SK-N-SH (cell line): ENCODE measurements at regions not wholly inside any gene's neighbourhood (a gene's known extent, or its start where the extent isn't known, plus 50 kb on each side); places are given as distances from the start of the nearest gene placed in this dataset.

ENCODE experiments used
- CTCF ChIA-PET: fragments of 300-600, 350-600 bp; formaldehyde crosslinking; extraction: SDS; loops from one replicate; lab custom pipeline; 2021; lab: Yijun Ruan, JAX
- POLR2A ChIA-PET: fragments of 350-600 bp; sonication (Branson Sonifier 250); formaldehyde crosslinking; extraction: SDS; loops from one replicate; lab custom pipeline; 2020; ENCODE audit warnings: antibody characterized with exemption, inconsistent platforms; lab: Yijun Ruan, JAX
- DNase-seq: peaks from one replicate; pipeline ENCODE4 v3.0.0; 2012
- H2AFZ ChIP-seq: fragments of 200-600 bp; sonication (generic); 2 replicates; pipeline ENCODE4 v1.8.1; 2016; ENCODE audit warnings: antibody characterized with exemption, mild to moderate bottlenecking, low read depth
- H3F3A ChIP-seq: fragments of 200-600 bp; sonication (generic); replicated peaks from 2 replicates; pipeline ENCODE3; 2016; ENCODE audit warnings: antibody characterized with exemption, mild to moderate bottlenecking; ENCODE audit not compliant: insufficient read depth
- H3K27ac ChIP-seq, 2 experiments: fragments of 200-500 bp in 1 of 2; fragments of 200-600 bp in 1 of 2; sonication (Bioruptor generic) in 1 of 2; sonication (generic), shearing (Covaris generic) in 1 of 2; 2 replicates each; pipeline versions ENCODE4 v1.5.1 to v1.6.1; 2014 to 2016; ENCODE audit warnings: low read depth in 2 of 2, inconsistent platforms in 1 of 2, low read length in 1 of 2, mild to moderate bottlenecking in 1 of 2, mixed read lengths in 1 of 2
- H3K27me3 ChIP-seq: fragments of 200-600 bp; sonication (generic), shearing (Covaris generic); 2 replicates; pipeline ENCODE4 v1.6.1; 2016; ENCODE audit warnings: mixed run types; ENCODE audit not compliant: insufficient read depth
- H3K36me3 ChIP-seq, 2 experiments: fragments of 200-500 bp in 1 of 2; fragments of 200-600 bp in 1 of 2; sonication (Bioruptor generic) in 1 of 2; sonication (generic) in 1 of 2; replicated peaks in 1 of 2; 2 replicates each; pipeline versions ENCODE3 to v1.5.1; 2014 to 2016; ENCODE audit warnings: low read length in 1 of 2, mild to moderate bottlenecking in 1 of 2; ENCODE audit not compliant: insufficient read depth in 2 of 2, control insufficient read depth in 1 of 2
- H3K4me1 ChIP-seq, 2 experiments: fragments of 200-500 bp in 1 of 2; fragments of 200-600 bp in 1 of 2; sonication (Bioruptor generic) in 1 of 2; sonication (generic), shearing (Covaris generic) in 1 of 2; 2 replicates each; pipeline versions ENCODE4 v1.5.1 to v1.6.1; 2014 to 2016; ENCODE audit warnings: low read depth in 1 of 2, low read length in 1 of 2, mixed run types in 1 of 2; ENCODE audit not compliant: insufficient read depth in 2 of 2, control insufficient read depth in 1 of 2
- H3K4me2 ChIP-seq: fragments of 200-600 bp; sonication (generic), shearing (Covaris generic); 2 replicates; pipeline ENCODE4 v1.6.1; 2017; ENCODE audit warnings: mixed run types
- H3K4me3 ChIP-seq, 2 experiments: fragments of 200-500 bp in 1 of 2; fragments of 200-600 bp in 1 of 2; sonication (Bioruptor generic) in 1 of 2; sonication (generic), shearing (Covaris generic) in 1 of 2; 2 replicates each; pipeline versions ENCODE4 v1.5.1 to v1.8.1; 2014 to 2016; ENCODE audit warnings: low read depth in 2 of 2, inconsistent platforms in 1 of 2, low read length in 1 of 2, mild to moderate bottlenecking in 1 of 2, mixed read lengths in 1 of 2, moderate library complexity in 1 of 2
- H3K79me2 ChIP-seq: fragments of 200-600 bp; sonication (generic); 2 replicates; pipeline ENCODE4 v1.8.1; 2017; ENCODE audit warnings: mild to moderate bottlenecking; ENCODE audit not compliant: insufficient read depth
- H3K9ac ChIP-seq: fragments of 200-600 bp; sonication (generic); 2 replicates; pipeline ENCODE4 v1.6.1; 2017; ENCODE audit warnings: mixed run types
- H3K9me2 ChIP-seq: fragments of 200-600 bp; sonication (generic); 2 replicates; pipeline ENCODE4 v1.6.1; 2017; ENCODE audit warnings: mixed run types
- H3K9me3 ChIP-seq: fragments of 200-600 bp; sonication (generic); 2 replicates; pipeline ENCODE4 v1.6.1; 2017; ENCODE audit warnings: mixed run types, mild to moderate bottlenecking, moderate library complexity
- H4K20me1 ChIP-seq: fragments of 200-600 bp; sonication (generic); 2 replicates; pipeline ENCODE4 v1.6.1; 2017; ENCODE audit warnings: mild to moderate bottlenecking, mixed run types; ENCODE audit not compliant: insufficient read depth
- EZH2phosphoT487 ChIP-seq: fragments of 200-600 bp; sonication (generic); IDR thresholded peaks from 2 replicates; pipeline ENCODE4 v1.6.1; 2017; ENCODE audit warnings: low read depth, mixed run types, mild to moderate bottlenecking, antibody characterized with exemption, moderate library complexity, borderline replicate concordance
- FOSL2 ChIP-seq: IDR thresholded peaks from 2 replicates; pipeline ENCODE4 v1.4.0; 2012; ENCODE audit warnings: low read depth, mild to moderate bottlenecking, moderate library complexity, borderline replicate concordance
- FOXM1 ChIP-seq: IDR thresholded peaks from 2 replicates; pipeline ENCODE4 v1.4.0; 2012; ENCODE audit warnings: low read depth, mild to moderate bottlenecking
- GATA2 ChIP-seq: sonication (generic); formaldehyde crosslinking; IDR thresholded peaks from 2 replicates; pipeline ENCODE4 v1.5.0; 2020; ENCODE audit warnings: mild to moderate bottlenecking, missing genetic modification reagents
- IRF3 ChIP-seq: fragments of 150-350 bp; IDR thresholded peaks from 2 replicates; pipeline ENCODE4 v1.6.1; 2016; ENCODE audit warnings: mild to moderate bottlenecking, low read depth, low read length
- JUND ChIP-seq: IDR thresholded peaks from 2 replicates; pipeline ENCODE4 v1.4.0; 2012
- MXI1 ChIP-seq: IDR thresholded peaks from 2 replicates; pipeline ENCODE4 v1.6.1; 2012; ENCODE audit warnings: mild to moderate bottlenecking, low read depth, low read length, improper control_type of control experiment
- NFIC ChIP-seq: IDR thresholded peaks from 2 replicates; pipeline ENCODE4 v1.4.0; 2012; ENCODE audit warnings: borderline replicate concordance
- NRF1 ChIP-seq: IDR thresholded peaks from 2 replicates; pipeline ENCODE4 v1.6.1; 2012; ENCODE audit warnings: low read depth, mild to moderate bottlenecking, low read length
- PBX3 ChIP-seq: IDR thresholded peaks from 2 replicates; pipeline ENCODE4; 2012
- RCOR1 ChIP-seq: fragments of 150-350 bp; IDR thresholded peaks from 2 replicates; pipeline ENCODE4 v1.6.1; 2017; ENCODE audit warnings: antibody characterized with exemption, low read length
- RFX5 ChIP-seq: IDR thresholded peaks from 2 replicates; pipeline ENCODE4 v1.6.1; 2012; ENCODE audit warnings: mild to moderate bottlenecking, improper control_type of control experiment, low read length
- RXRA ChIP-seq: IDR thresholded peaks from 2 replicates; pipeline ENCODE4 v1.4.0; 2012; ENCODE audit warnings: low read depth, mild to moderate bottlenecking, borderline replicate concordance
- SIN3A ChIP-seq: IDR thresholded peaks from 2 replicates; pipeline ENCODE4 v1.6.1; 2012; ENCODE audit warnings: low read depth, mild to moderate bottlenecking, low read length, moderate library complexity, borderline replicate concordance
- SMC3 ChIP-seq: IDR thresholded peaks from 2 replicates; pipeline ENCODE4 v1.6.1; 2012; ENCODE audit warnings: low read depth, low read length, improper control_type of control experiment
- TEAD4 ChIP-seq: IDR thresholded peaks from 2 replicates; pipeline ENCODE4 v1.4.0; 2012; ENCODE audit warnings: mild to moderate bottlenecking, borderline replicate concordance; ENCODE audit not compliant: insufficient read depth
- USF1 ChIP-seq: IDR thresholded peaks from 2 replicates; pipeline ENCODE4 v1.4.0; 2012; ENCODE audit warnings: low read depth, borderline replicate concordance
- USF2 ChIP-seq: fragments of 150-350 bp; IDR thresholded peaks from 2 replicates; pipeline ENCODE4 v1.6.1; 2017; ENCODE audit warnings: antibody characterized with exemption, low read length, low read depth, borderline replicate concordance
- WGBS: methylation state at CpG from one replicate; pipeline ENCODE4 v1.1.6; 2017; ENCODE audit warnings: low lambda C conversion rate; 5-methylcytosine and 5-hydroxymethylcytosine counted together

- no peaks in the 10 kb centered on the region for H3K36me3 ChIP-seq
- peaks cover 13% of the 10 kb centered on the region; the same call in 1 of the 2 replicates for H3K27me3 ChIP-seq
- TF ChIP-seq USF2 = no peak
- no peak for TF ChIP-seq NRF1
- no peak for TF ChIP-seq USF1
- TF ChIP-seq JUND = no peak
- no peak for TF ChIP-seq SMC3
- TF ChIP-seq, all 33 proteins: peak for 0
- 79% methylated on average over 11 of the region's 11 CpGs for WGBS
- Histone ChIP-seq H3K9ac (no peak overlapping the region), H3K9me2 (no peaks in the 10 kb centered on the region), H3F3A (no peaks in the 10 kb centered on the region), H3K79me2 (no peaks in the 10 kb centered on the region), H3K4me2 (no peak overlapping the region), H4K20me1 (no peaks in the 10 kb centered on the region), H3K4me1 (no peaks in the 10 kb centered on the region), H3K9me3 (no peaks in the 10 kb centered on the region), H3K4me3 (no peak overlapping the region), H3K27ac (no peak overlapping the region), H2AFZ (no peak overlapping the region)
- DNase-seq = no peak
- POLR2A ChIA-PET = no interaction called here
- CTCF ChIA-PET = interaction anchor here (0.8 kb wide), 1 partner anchor 76 kb away, joined by 3 read pairs; no protein-coding TSS in a partner anchor
Observed at GRCh38 chr2:19787134-19787533, 114.6 kb downstream of the TTC32 start.

- Histone ChIP-seq H2AFZ (no peak overlapping the region), H3F3A (no peaks in the 10 kb centered on the region), H3K27ac (no peak overlapping the region), H3K9ac (no peak overlapping the region), H3K4me2 (no peak overlapping the region), H3K9me3 (no peaks in the 10 kb centered on the region), H3K4me1 (no peaks in the 10 kb centered on the region), H3K9me2 (no peaks in the 10 kb centered on the region), H3K79me2 (no peaks in the 10 kb centered on the region), H3K27me3 (peaks cover 11% of the 10 kb centered on the region; the same call in 1 of the 2 replicates), H4K20me1 (no peaks in the 10 kb centered on the region), H3K36me3 (no peaks in the 10 kb centered on the region), H3K4me3 (no peak overlapping the region)
- POLR2A ChIA-PET = no interaction called here
- 57% methylated on average over 5 of the region's 5 CpGs for WGBS
- CTCF ChIA-PET = interaction anchor here (0.8 kb wide), 1 partner anchor 76 kb away, joined by 3 read pairs; no protein-coding TSS in a partner anchor
- TF ChIP-seq RFX5 (no peak), SIN3A (no peak), PBX3 (no peak), IRF3 (no peak), GATA2 (CRISPR knock-in tag) (no peak), USF2 (no peak), TEAD4 (no peak), FOSL2 (no peak), SMC3 (no peak), RCOR1 (no peak), RXRA (no peak), FOXM1 (no peak), NFIC (no peak), MXI1 (no peak), EZH2phosphoT487 (no peak)
- no peak for DNase-seq
Observed at GRCh38 chr2:19786408-19787058, 115.2 kb downstream of the TTC32 start.
